ENCODE measurements at regions not wholly inside any gene's neighbourhood (a gene's known extent, or its start where the extent isn't known, plus 50 kb on each side); places are given as distances from the start of the nearest gene placed in this dataset.
A peak's percentile ranks its signal among the peaks of the same experiment; 100 is the strongest.

DNA sequence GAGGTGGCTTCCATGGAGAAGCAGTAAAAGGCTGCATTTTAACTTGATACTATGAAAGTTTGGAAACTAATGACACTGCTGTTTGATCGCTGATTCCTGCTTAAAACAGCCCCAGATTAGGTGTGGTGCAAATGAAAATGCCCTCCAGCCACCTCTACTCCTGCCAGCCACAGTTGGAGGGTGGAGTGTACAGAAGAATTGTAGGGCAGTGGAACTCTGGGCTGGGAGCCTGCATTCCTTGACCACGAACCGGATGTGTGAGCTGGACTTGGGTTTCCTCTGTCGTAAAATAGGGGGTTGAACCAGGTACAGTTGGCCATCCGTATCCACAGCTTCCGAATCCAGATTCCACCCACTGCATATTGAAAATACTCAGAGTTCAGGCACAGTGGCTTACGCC, 84.6 kb upstream of the RFX8 start:
- FAIRE-seq: no peak

DNA sequence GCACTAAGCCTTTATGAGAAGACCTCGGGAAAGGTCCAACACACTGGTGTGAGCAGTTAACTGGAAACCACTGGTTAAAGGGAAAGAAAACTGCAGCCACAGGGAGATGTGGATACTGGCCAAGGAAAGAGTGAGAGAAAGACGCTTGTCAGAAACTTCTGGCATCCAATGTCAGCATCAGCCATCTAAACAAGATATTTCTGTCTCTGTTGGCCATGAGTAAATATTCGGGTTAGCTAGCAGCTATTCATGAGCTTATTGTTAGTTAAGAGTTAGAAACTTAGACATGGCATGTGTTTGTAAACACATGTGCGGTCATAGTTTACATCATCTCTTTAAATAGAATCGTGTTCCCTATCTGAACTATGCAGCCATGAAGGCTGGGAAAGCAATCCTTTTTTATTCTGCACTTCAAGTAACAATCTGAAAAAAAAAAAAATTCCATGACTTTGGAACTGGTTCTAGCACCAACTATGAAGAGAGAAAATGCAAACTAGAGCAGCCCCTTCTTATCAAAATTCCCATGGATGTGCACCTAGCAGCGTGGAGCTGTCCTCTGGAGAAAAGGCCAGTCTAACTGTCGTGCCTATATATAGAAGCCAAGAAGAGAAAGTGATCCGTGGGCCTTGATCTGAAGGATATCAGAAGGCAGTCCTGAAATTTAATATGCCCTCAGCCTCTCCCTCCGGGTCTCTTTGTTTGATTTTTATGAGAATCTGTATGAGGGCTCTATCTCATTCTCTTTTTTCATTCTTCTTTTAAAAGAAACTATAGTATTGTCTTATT, 84.0 kb upstream of the RFX8 start:
- DNase-seq (ENCODE audit: low spot score in 2 of 2) (no peak), FAIRE-seq (no peak)

More for the DNA sequence above, 84.6 kb upstream of the RFX8 start:
- DNase-seq (ENCODE audit: low spot score in 2 of 2): no peak

DNA sequence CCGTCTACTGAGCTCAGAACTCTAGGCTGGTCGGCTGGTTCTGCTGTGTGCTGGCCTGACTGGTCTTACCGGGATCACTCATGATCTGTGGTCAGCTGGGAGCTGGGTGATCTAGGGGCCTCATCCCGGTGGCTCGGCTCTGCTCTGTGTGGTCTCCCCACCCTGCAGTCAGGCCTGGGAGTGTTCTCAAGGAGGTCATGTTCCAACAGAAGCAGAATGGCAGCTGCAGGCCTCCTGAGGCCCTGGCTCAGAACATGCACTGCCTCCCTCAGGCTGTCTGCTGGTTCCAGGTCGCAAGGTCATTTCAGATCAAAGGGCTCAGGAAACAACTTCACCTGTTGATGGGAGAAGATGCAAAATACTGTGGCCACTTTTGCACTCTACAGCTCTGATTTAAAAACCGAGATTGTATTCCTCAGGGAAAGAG, 81.1 kb upstream of the RFX8 start:
- no peak for DNase-seq (ENCODE audit: low spot score in 2 of 2)
- no peak for FAIRE-seq

DNA sequence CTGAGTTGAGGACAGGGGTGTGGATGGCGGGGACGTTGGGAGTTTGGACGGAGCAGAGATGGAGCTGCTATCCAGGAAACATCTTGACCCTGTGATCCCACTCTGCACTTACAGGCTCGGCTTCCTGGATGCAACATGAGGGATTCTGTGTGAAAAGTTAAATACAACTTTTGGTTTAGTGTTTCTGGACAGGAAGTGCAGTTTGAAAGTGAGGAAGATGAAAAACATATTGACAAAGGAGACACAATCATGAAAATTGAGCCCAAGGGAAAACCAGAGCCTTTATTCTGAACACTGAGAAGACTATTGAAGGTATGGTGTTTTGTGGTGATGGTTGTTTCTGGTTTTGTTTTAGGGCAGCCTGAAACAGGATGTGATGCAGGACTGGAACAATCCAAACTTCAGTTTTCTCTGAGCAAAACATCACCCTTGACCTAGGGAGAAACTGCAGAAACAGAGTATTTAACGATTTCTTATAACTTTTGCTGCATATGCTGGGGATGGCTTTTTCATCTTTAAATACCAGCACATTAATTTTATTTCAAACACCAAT, 76.5 kb upstream of the RFX8 start:
- FAIRE-seq (no peak), DNase-seq (ENCODE audit: low spot score in 2 of 2) (no peak)

DNA sequence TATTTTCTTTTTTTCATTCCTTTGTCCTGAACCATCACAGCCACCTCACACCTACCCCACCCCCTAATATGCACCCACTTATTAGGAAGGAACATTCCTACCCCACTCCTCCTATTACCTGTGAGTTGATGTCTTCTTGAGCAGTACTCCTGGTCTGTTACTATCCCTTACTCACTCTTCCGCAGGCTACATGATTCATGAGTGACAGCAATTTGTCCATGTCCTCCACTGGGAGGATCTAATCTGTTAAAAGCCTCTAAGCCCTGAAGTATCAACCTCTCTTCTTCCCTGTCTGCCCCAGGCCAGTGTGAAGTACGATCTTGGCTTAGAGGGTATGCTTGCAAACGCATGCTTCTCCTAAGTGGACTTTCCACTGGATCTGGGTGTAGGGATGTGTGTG, 75.6 kb upstream of the RFX8 start:
- DNase-seq (ENCODE audit: low spot score in 2 of 2): no peak
- FAIRE-seq: no peak

DNA sequence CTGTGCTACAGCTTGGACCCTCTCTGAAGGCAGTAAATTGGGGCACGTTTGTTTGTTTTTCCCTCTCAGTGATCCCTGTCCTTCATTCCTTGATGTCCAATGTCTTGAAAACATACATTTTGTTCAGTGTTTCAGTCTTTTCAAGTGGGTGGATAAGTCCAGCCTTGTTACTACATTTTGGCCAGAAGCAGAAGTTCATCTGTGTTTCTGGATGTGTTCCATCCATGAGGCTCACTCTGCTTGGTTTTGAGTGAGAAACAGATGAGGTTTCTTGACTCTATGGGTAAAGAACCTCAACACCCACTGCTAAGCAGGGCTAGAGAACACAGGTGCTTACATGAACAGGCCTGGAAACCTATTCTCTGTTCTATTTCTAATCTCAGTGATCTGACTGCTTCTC, 74.5 kb upstream of the RFX8 start:
- DNase-seq (ENCODE audit: low spot score in 2 of 2) (no peak), FAIRE-seq (no peak)

DNA sequence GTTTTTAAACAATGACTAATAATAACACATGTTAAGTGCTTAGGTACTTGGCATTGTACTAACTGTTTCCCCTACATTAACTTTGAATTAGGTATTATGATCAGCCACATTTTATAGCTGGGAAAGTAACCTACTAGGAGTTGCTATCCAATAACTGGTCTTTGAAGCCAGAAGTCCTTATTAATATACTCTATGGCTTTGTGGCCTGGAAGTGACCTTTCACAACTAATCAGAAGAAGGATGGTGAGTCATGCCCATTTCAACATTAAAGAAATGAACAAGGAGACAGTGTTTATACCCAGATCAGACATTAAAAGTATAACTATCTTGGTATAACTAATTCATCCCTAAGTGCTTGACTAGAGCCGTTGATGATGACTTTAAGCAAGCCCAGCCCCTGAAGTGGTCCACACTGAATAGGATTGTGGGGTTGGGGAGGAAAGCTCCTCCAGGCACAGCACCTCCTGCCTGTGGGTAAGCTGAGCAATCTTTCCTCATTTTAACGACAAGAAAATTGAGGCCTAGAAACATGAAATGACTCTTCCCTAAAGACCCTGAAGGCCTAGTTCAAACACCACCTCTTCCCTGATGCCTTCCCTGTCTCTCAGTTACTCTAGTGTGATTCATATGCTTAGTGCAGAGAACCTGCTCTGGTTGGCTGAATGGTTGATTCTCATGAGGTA, 71.6 kb upstream of the RFX8 start:
- FAIRE-seq (no peak), DNase-seq (ENCODE audit: low spot score in 2 of 2) (no peak)

DNA sequence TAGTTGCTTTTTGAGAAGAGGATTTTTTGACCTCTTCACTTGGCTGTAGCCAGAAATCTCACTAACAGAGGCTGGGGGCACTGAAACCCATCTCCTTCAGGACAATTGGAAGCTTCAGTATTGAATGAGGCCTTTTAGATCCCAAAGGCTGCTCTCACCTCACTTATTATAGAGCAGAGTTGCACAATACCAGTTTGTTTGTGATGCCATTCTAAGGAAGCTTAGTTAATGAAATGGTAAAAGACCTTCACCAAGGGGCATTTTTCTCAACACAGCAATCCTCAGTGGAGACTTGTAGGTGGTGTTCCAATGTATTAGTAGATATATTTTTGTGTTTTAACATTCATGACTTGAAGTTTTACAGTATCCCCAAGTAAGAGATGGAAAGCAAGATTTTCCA, 71.0 kb upstream of the RFX8 start:
- FAIRE-seq (no peak), DNase-seq (ENCODE audit: low spot score in 2 of 2) (no peak)

DNA sequence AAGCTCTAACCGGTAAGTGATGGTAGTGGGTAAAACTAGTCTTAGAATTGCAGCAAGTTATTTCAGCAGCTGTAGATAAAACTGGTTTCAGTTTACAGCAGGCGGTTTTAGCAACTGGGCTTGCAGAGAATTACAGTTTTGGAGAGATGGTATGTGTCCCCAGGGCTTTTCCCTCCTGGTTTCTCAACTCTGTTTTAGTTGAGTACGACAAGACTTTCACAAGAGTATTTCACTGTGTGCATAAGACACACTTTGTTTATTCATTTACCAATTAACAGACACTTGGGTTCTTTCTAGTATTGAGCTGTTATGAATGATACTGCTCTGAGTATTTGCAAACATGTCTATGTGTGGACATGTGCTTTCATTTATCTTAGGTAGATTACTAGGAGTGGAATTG, 65.6 kb upstream of the RFX8 start:
- DNase-seq (ENCODE audit: low spot score in 2 of 2): no peak
- FAIRE-seq: no peak

DNA sequence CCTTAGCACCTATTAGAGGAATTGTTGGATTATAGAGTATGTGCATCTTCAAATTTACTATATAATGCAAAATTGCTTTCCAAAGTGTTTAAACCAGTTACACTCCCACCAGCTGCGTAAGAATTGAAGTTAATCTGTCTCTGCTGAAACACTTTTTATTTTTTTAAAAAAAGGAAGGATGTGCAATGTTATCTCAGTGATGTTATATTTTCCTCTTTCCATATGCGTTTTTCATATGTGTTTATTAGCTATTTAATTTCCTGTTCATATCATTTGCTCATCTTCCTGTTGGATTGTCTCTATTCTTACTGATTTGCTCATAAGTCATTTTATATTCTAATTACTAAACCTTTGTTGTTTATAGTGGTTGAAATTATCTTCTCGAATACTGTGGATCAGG, 63.2 kb upstream of the RFX8 start:
- FAIRE-seq (no peak), DNase-seq (ENCODE audit: low spot score in 2 of 2) (no peak)

DNA sequence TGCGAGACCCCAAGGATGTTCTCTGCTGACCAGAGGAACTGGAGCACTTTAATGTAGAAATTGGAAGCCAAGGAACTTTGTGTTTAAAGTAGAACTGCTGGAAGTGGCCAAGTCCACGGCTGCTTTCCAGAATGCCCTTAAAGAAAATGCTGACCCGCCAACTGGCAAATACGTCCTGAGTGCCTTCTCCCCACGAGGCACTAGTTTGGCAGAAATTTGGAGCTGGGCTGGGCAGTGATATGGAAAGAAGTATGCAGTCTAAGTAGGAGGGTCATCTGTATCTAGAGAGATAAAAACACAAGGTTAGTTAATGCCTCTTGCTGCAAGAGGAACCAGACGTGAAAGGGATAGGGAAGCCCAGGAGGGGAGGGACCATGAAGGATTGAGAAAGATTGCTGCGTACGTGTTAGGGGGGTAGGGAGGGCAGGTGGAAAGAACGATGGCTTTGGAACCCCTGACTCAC, 59.3 kb upstream of the RFX8 start:
- no peak for DNase-seq (ENCODE audit: low spot score in 2 of 2)
- no peak for FAIRE-seq

DNA sequence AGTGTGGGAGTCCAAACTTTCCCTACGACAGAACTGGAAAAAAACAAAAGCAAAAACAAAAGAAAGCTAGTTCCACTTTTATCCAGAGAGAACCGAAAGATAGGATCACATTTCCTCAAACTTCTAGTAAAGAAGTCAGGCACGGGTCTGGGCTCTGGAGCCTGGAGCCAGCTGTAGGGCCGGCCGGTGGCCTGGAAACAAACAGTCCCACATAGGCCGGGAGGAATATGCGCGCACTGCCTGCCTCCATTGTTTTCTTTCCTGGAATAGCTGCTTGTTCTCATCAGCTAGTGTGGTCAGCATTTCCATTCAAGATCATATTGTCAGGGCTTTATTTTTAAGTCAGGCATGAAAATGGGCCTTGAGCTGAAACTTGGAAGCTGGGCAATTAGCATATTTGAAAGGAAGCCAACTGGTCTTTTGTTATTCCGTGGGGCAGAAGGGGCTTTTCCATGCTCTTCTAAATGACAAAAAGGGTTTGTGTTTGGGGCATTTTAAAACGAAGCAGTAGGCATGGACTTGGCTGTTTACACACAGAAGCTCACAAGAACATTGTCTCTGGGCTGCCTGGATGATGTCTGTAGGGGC, 58.7 kb upstream of the RFX8 start:
- FAIRE-seq (peak; percentile 89), DNase-seq (ENCODE audit: low spot score in 2 of 2) (peak; percentile 23 to 24)

DNA sequence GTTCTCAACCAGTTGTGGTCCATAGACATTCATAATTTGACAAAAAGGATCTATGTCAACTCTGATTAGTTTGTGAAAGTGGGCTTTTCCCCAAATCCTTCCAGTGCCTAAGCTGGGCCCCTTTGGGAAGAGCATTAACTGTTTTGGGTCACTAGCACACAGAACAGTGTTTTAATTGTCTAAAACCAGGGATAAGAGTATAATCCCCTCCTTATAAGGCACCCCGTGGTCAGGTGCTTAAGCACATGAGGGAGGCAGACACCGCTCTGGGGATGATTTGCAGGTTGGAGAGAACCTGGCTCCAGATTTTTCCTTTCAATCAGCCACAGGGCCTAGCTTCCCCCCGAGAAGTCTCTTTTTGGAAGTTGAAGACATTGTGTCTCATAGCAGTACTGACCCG, 53.6 kb upstream of the RFX8 start:
- FAIRE-seq (no peak), DNase-seq (ENCODE audit: low spot score in 2 of 2) (no peak)

DNA sequence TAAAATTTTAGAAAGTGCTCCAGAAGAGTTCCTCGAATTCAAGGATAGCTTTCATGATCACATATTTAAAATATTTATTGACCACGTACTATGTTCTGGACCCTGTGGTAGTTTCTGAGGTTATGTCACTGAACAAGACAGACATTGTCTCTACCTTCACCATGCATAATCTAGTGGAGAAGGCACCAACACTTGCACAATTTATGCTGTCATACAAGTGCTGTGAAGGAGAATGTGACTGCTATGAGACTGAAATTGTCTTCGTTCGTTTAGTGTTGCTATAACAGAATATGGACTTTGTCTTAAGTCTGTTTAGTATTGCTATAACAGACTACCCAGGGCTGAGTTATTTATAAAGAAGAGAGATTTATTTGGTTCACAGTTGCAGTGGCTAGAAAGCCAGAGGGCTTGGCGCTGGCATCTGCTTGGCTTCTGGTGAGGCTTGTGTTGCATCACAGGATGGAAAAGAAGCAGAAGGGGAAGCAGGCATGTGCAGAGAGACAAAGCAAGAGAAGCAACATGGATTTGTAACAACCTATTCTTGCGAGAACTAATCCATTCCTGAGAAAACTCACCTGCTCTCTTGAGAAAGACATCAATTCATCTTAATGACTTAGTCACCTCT, 50.0 kb upstream of the RFX8 start:
- DNase-seq (ENCODE audit: low spot score in 2 of 2) (no peak), FAIRE-seq (no peak)

All from frontal cortex (tissue), 3 donors.